ENCODE measurements at regions not wholly inside any gene's neighbourhood (a gene's known extent, or its start where the extent isn't known, plus 50 kb on each side); places are given as distances from the start of the nearest gene placed in this dataset.

- H2AFZ ChIP-seq (ENCODE audit: low read length), result no peak overlapping the region
Measured at GRCh38 chr10:3592424-3592823, 192.6 kb downstream of the KLF6 start.

DNA sequence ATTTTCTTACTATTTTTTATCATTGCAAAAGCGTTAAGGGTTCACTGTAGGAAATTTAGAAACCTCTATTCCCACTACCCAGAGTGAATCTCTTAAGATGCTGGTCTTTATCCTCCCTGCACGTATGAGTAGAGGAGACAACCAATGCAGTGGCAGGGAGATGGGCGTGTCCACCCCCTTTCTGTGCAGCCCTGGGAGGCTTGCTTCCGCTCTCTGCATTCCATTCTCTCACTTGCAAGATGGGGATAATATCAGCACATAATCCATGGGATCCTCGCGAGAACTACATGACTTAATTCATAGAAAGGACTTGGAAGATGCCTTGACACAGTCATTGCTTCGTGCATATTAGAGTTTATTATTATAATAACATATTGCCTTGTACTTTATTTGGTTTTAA is 196.2 kb downstream of the KLF6 start:
- Histone ChIP-seq H3K9ac (ENCODE audit: low read length) (no peak overlapping the region), H3K4me2 (ENCODE audit: low read length) (no peak overlapping the region), H3K36me3 (ENCODE audit: insufficient read depth, low read length) (no peaks in the 10 kb centered on the region), H3K27ac (ENCODE audit: low read depth, low read length, poor library complexity, severe bottlenecking) (no peak overlapping the region), H3F3A (ENCODE audit: insufficient read depth, low read length) (no peaks in the 10 kb centered on the region), H3K4me1 (ENCODE audit: insufficient read depth, low read length, severe bottlenecking) (no peaks in the 10 kb centered on the region), H2AFZ (ENCODE audit: low read length) (no peak overlapping the region), H4K20me1 (ENCODE audit: insufficient read depth, low read length) (no peaks in the 10 kb centered on the region), H3K9me3 (ENCODE audit: low read length) (no peaks in the 10 kb centered on the region), H3K9me2 (ENCODE audit: low read depth, low read length) (no peaks in the 10 kb centered on the region), H3K4me3 (ENCODE audit: low read depth, low read length, poor library complexity, severe bottlenecking) (no peak overlapping the region), H3K79me2 (ENCODE audit: insufficient read depth, low read length) (no peaks in the 10 kb centered on the region), H3K27me3 (ENCODE audit: insufficient read depth, low read length) (no peaks in the 10 kb centered on the region)
- TF ChIP-seq, protein P1, sequence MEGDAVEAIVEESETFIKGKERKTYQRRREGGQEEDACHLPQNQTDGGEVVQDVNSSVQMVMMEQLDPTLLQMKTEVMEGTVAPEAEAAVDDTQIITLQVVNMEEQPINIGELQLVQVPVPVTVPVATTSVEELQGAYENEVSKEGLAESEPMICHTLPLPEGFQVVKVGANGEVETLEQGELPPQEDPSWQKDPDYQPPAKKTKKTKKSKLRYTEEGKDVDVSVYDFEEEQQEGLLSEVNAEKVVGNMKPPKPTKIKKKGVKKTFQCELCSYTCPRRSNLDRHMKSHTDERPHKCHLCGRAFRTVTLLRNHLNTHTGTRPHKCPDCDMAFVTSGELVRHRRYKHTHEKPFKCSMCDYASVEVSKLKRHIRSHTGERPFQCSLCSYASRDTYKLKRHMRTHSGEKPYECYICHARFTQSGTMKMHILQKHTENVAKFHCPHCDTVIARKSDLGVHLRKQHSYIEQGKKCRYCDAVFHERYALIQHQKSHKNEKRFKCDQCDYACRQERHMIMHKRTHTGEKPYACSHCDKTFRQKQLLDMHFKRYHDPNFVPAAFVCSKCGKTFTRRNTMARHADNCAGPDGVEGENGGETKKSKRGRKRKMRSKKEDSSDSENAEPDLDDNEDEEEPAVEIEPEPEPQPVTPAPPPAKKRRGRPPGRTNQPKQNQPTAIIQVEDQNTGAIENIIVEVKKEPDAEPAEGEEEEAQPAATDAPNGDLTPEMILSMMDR (IDR thresholded peaks at IDR 0.05; ENCODE audit: low read length), result no peak
- TF ChIP-seq EZH2 (IDR thresholded peaks at IDR 0.05; ENCODE audit: borderline replicate concordance, low read length), result no peak

More at GRCh38 chr10:3592424-3592823, 192.6 kb downstream of the KLF6 start:
- H3K79me2 ChIP-seq (ENCODE audit: insufficient read depth, low read length), result no peaks in the 10 kb centered on the region
- no peak overlapping the region for H3K9ac ChIP-seq (ENCODE audit: low read length)
- H3K4me1 ChIP-seq (ENCODE audit: insufficient read depth, low read length, severe bottlenecking), result no peaks in the 10 kb centered on the region
- no peak overlapping the region for H3K27ac ChIP-seq (ENCODE audit: low read depth, low read length, poor library complexity, severe bottlenecking)
- no peak for TF ChIP-seq EZH2 (IDR thresholded peaks at IDR 0.05; ENCODE audit: borderline replicate concordance, low read length)
- TF ChIP-seq, protein P1 (IDR thresholded peaks at IDR 0.05; ENCODE audit: low read length), result no peak
- H3K4me2 ChIP-seq (ENCODE audit: low read length), result no peak overlapping the region
- no peaks in the 10 kb centered on the region for H3K9me3 ChIP-seq (ENCODE audit: low read length)
- no peaks in the 10 kb centered on the region for H3F3A ChIP-seq (ENCODE audit: insufficient read depth, low read length)
- H3K4me3 ChIP-seq (ENCODE audit: low read depth, low read length, poor library complexity, severe bottlenecking), result no peak overlapping the region
- no peaks in the 10 kb centered on the region for H3K36me3 ChIP-seq (ENCODE audit: insufficient read depth, low read length)
- H4K20me1 ChIP-seq (ENCODE audit: insufficient read depth, low read length), result no peaks in the 10 kb centered on the region
- H3K27me3 ChIP-seq (ENCODE audit: insufficient read depth, low read length), result no peaks in the 10 kb centered on the region
- H3K9me2 ChIP-seq (ENCODE audit: low read depth, low read length), result no peaks in the 10 kb centered on the region

DNA sequence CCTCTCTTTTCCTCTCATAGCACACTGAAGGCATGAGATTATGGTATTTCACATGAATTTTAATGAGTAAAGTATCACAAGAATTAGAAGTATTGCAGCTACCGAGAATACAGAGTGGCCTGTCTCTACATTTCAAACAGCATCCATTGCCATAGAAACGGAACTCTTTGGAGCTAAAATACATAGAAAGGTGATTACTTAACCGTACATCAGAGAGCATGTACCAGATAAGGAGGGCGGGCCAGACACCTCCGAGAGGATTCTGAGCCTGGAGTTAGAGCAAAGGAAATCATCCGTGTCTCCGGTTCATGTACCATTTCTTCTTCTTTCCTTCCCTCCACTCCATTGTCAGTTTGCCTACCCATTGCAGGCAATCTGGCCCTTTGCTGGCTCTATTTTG is 196.7 kb downstream of the KLF6 start:
- no peaks in the 10 kb centered on the region for H3K9me3 ChIP-seq (ENCODE audit: low read length)
- TF ChIP-seq, protein P1 (IDR thresholded peaks at IDR 0.05; ENCODE audit: low read length), result no peak
- TF ChIP-seq EZH2 (IDR thresholded peaks at IDR 0.05; ENCODE audit: borderline replicate concordance, low read length), result no peak
- H3K4me2 ChIP-seq (ENCODE audit: low read length), result no peak overlapping the region
- H2AFZ ChIP-seq (ENCODE audit: low read length), result no peak overlapping the region
- no peaks in the 10 kb centered on the region for H4K20me1 ChIP-seq (ENCODE audit: insufficient read depth, low read length)
- H3K4me1 ChIP-seq (ENCODE audit: insufficient read depth, low read length, severe bottlenecking), result no peaks in the 10 kb centered on the region
- no peak overlapping the region for H3K4me3 ChIP-seq (ENCODE audit: low read depth, low read length, poor library complexity, severe bottlenecking)
- H3K79me2 ChIP-seq (ENCODE audit: insufficient read depth, low read length), result no peaks in the 10 kb centered on the region
- H3K27ac ChIP-seq (ENCODE audit: low read depth, low read length, poor library complexity, severe bottlenecking), result no peak overlapping the region
- H3F3A ChIP-seq (ENCODE audit: insufficient read depth, low read length), result no peaks in the 10 kb centered on the region
- H3K9ac ChIP-seq (ENCODE audit: low read length), result no peak overlapping the region
- H3K27me3 ChIP-seq (ENCODE audit: insufficient read depth, low read length), result no peaks in the 10 kb centered on the region
- no peaks in the 10 kb centered on the region for H3K36me3 ChIP-seq (ENCODE audit: insufficient read depth, low read length)
- no peaks in the 10 kb centered on the region for H3K9me2 ChIP-seq (ENCODE audit: low read depth, low read length)
